Stomach (tissue), 8 donors: ENCODE measurements at regions not wholly inside any gene's neighbourhood (a gene's known extent, or its start where the extent isn't known, plus 50 kb on each side); places are given as distances from the start of the nearest gene placed in this dataset.
A peak's percentile ranks its signal among the peaks of the same experiment; 100 is the strongest.
"Not testable (repeated sequence)": the region's sequence is repeated elsewhere in the genome, so short reads cannot be mapped to it uniquely, and the experiment has no call there.

Experiments used
- DNase-seq, 2 donors: peaks; one replicate each; pipeline versions ENCODE4 v3.0.0 to v3.0.0-alpha.2; 2013 to 2019
- H3K27ac ChIP-seq, 5 donors: fragments of 200-600 bp in 4 of 5; sonication (generic) in 4 of 5; one replicate each; pipeline ENCODE4 v1.5.1; 2013 to 2019; ENCODE audit warnings: mild to moderate bottlenecking in 1 of 5, moderate library complexity in 1 of 5
- H3K27me3 ChIP-seq, 3 donors: fragments of 200-600 bp; sonication (generic); one replicate each; pipeline ENCODE4 v1.5.1; 2017 to 2019; ENCODE audit warnings: mixed run types in 1 of 3
- H3K36me3 ChIP-seq, 4 donors: fragments of 200-600 bp; sonication (generic); 1 replicate in 3 of 4; 2 replicates in 1 of 4; pipeline ENCODE4 v1.5.1; 2016 to 2019
- H3K4me1 ChIP-seq, 4 donors: fragments of 200-600 bp; sonication (generic); one replicate each; pipeline ENCODE4 v1.5.1; 2016 to 2019
- H3K4me3 ChIP-seq, 4 donors: fragments of 200-600 bp; sonication (generic) in 3 of 4; one replicate each; pipeline ENCODE4 v1.5.1; 2016 to 2019; ENCODE audit warnings: mild to moderate bottlenecking in 1 of 4
- H3K9me3 ChIP-seq, 4 donors: fragments of 200-600 bp; sonication (generic); one replicate each; pipeline ENCODE4 v1.5.1; 2016 to 2019
- POLR2AphosphoS5 ChIP-seq, 3 donors: sonication (generic); formaldehyde crosslinking; IDR thresholded peaks; one replicate each; pipeline ENCODE4 v1.6.1; 2016; ENCODE audit warnings: antibody characterized with exemption in 3 of 3
- WGBS, 5 donors: extraction: QIAGEN DNeasy Blood & Tissue Kit in 3 of 5; methylation state at CpG; one replicate each; pipeline versions ENCODE4 v1.1.5 to v1.1.7; 2013 to 2018; 5-methylcytosine and 5-hydroxymethylcytosine counted together
- intact Hi-C: fragments of 100-400 bp; cut with DNase I; formaldehyde crosslinking; loops from one replicate; pipeline ENCODE4 v1.15.1; 2023; ENCODE audit warnings: low total_unique reads
- donor health status: healthy with polysubstance abuse.
- donor health status: Bipolar disorder and iron deficiency.
- donor health status: healthy.

GRCh38 chr18:14250084-14250677 lies 117.9 kb upstream of the ZNF519 start:
- H3K27ac ChIP-seq, intact Hi-C loops, H3K36me3 ChIP-seq, H3K4me1 ChIP-seq, H3K4me3 ChIP-seq, H3K27me3 ChIP-seq, H3K9me3 ChIP-seq, DNase-seq: not testable (repeated sequence)
- 77 to 89% (median 79%) methylated on average over 4 to 5 of the region's 5 CpGs for WGBS, 5 donors

GRCh38 chr18:14239224-14239623 lies 107.0 kb upstream of the ZNF519 start:
- WGBS, 5 donors = 33 to 59% (median 43%) methylated on average over 1 of the region's 1 CpG
- intact Hi-C loops, H3K27ac ChIP-seq, H3K36me3 ChIP-seq, H3K9me3 ChIP-seq, H3K27me3 ChIP-seq, H3K4me3 ChIP-seq, DNase-seq, H3K4me1 ChIP-seq: not testable (repeated sequence)

- DNase-seq, intact Hi-C loops: not testable (repeated sequence)
- 65 to 94% (median 81%) methylated on average over 2 to 3 of the region's 3 CpGs for WGBS, 5 donors
Observed at GRCh38 chr18:14236356-14237048, 104.3 kb upstream of the ZNF519 start.

GRCh38 chr18:14225286-14225679 lies 93.0 kb upstream of the ZNF519 start:
- H3K27me3 ChIP-seq, H3K4me3 ChIP-seq, H3K36me3 ChIP-seq, intact Hi-C loops, H3K4me1 ChIP-seq, DNase-seq, H3K27ac ChIP-seq: not testable (repeated sequence)
- WGBS, 5 donors = 34 to 46% (median 40%) methylated on average over 4 of the region's 4 CpGs
- TF ChIP-seq POLR2AphosphoS5 (IDR thresholded peaks at IDR 0.05) = peak in 1 of 3 donors; percentile 11
- H3K9me3 ChIP-seq = peaks cover 0 to 27% (median 11%) of the 10 kb centered on the region in 4 donors

More at GRCh38 chr18:14236356-14237048, 104.3 kb upstream of the ZNF519 start:
- not testable (repeated sequence) for H3K4me3 ChIP-seq, H3K27me3 ChIP-seq, H3K36me3 ChIP-seq, H3K4me1 ChIP-seq, H3K9me3 ChIP-seq, H3K27ac ChIP-seq

- H3K9me3 ChIP-seq = peaks cover 0 to 27% (median 11%) of the 10 kb centered on the region in 4 donors
- DNase-seq, H3K4me1 ChIP-seq, H3K27me3 ChIP-seq, H3K4me3 ChIP-seq, H3K27ac ChIP-seq, intact Hi-C loops, H3K36me3 ChIP-seq: not testable (repeated sequence)
- whole genome bisulfite sequencing, 5 donors = 90 to 95% (median 92%) methylated on average over 16 to 27 of the region's 27 CpGs
Observed at GRCh38 chr18:14224551-14225285, 92.5 kb upstream of the ZNF519 start.

GRCh38 chr18:14223919-14224318 lies 91.7 kb upstream of the ZNF519 start:
- H3K27me3 ChIP-seq, H3K36me3 ChIP-seq, DNase-seq, H3K4me1 ChIP-seq, H3K27ac ChIP-seq, intact Hi-C loops, H3K4me3 ChIP-seq: not testable (repeated sequence)
- 93 to 99% (median 98%) methylated on average over 9 to 15 of the region's 16 CpGs for WGBS, 5 donors
- H3K9me3 ChIP-seq = peaks cover 0 to 27% (median 11%) of the 10 kb centered on the region in 4 donors

- peaks cover 0 to 27% (median 11%) of the 10 kb centered on the region in 4 donors for H3K9me3 ChIP-seq
- DNase-seq, H3K27me3 ChIP-seq, intact Hi-C loops, H3K27ac ChIP-seq, H3K4me1 ChIP-seq, H3K4me3 ChIP-seq, H3K36me3 ChIP-seq: not testable (repeated sequence)
- WGBS, 5 donors = 94 to 97% (median 95%) methylated on average over 25 to 31 of the region's 31 CpGs; no CpG with 5 or more reads in 1 of the 5 donors
Observed at GRCh38 chr18:14223231-14223822, 91.1 kb upstream of the ZNF519 start.

- H3K9me3 ChIP-seq = peaks cover 0 to 27% (median 11%) of the 10 kb centered on the region in 4 donors
- H3K27ac ChIP-seq, intact Hi-C loops, H3K36me3 ChIP-seq, H3K27me3 ChIP-seq, DNase-seq, H3K4me1 ChIP-seq, H3K4me3 ChIP-seq: not testable (repeated sequence)
- WGBS, 5 donors = 91 to 93% (median 93%) methylated on average over 20 to 31 of the region's 31 CpGs
Observed at GRCh38 chr18:14222354-14223221, 90.4 kb upstream of the ZNF519 start.
